Heart left ventricle (tissue), 16 donors: ENCODE measurements at regions not wholly inside any gene's neighbourhood (a gene's known extent, or its start where the extent isn't known, plus 50 kb on each side); places are given as distances from the start of the nearest gene placed in this dataset.

Experiments
- ATAC-seq, 4 donors: fragments of 200-7000 bp; cut with Tn5 transposase; one replicate each; pipeline ENCODE4 v1.9.1; 2020 to 2022; ENCODE audit warnings: moderate library complexity in 4 of 4, mild to moderate bottlenecking in 3 of 4, moderate number of reproducible peaks in 1 of 4
- DNase-seq, 5 donors: peaks; one replicate each; pipeline ENCODE4 v3.0.0-alpha.2; 2020
- H3K27ac ChIP-seq, 12 donors: fragments of 200-600 bp; sonication (generic) in 4 of 12; one replicate each; pipeline versions ENCODE4 v1.5.0 to v1.8.0; 2016 to 2022; ENCODE audit warnings: mild to moderate bottlenecking in 2 of 12
- H3K27me3 ChIP-seq, 9 donors: fragments of 200-600 bp; sonication (generic) in 2 of 9; one replicate each; pipeline versions ENCODE4 v1.5.1 to v1.8.0; 2016 to 2022; ENCODE audit warnings: mild to moderate bottlenecking in 3 of 9
- H3K36me3 ChIP-seq, 9 donors: fragments of 200-600 bp; sonication (generic) in 2 of 9; one replicate each; pipeline versions ENCODE4 v1.5.0 to v1.8.0; 2018 to 2022; ENCODE audit warnings: mild to moderate bottlenecking in 2 of 9
- H3K4me1 ChIP-seq, 12 donors: fragments of 200-600 bp; sonication (generic) in 4 of 12; one replicate each; pipeline versions ENCODE4 v1.5.0 to v1.8.0; 2016 to 2022; ENCODE audit warnings: mild to moderate bottlenecking in 3 of 12
- H3K4me3 ChIP-seq, 12 donors: fragments of 200-600 bp; sonication (generic) in 4 of 12; one replicate each; pipeline versions ENCODE4 v1.5.0 to v1.8.0; 2017 to 2022; ENCODE audit warnings: mild to moderate bottlenecking in 9 of 12, moderate library complexity in 4 of 12
- H3K9me3 ChIP-seq, 12 donors: fragments of 200-600 bp; sonication (generic) in 4 of 12; one replicate each; pipeline versions ENCODE4 v1.5.0 to v1.8.0; 2016 to 2022; ENCODE audit warnings: mild to moderate bottlenecking in 1 of 12
- CTCF ChIP-seq, 12 donors: fragments of 200-600 bp; sonication (generic) in 4 of 12; IDR thresholded peaks; one replicate each; pipeline versions ENCODE4 v1.5.0 to v1.8.0; 2018 to 2022; ENCODE audit warnings: antibody characterized with exemption in 12 of 12, mild to moderate bottlenecking in 5 of 12
- POLR2A ChIP-seq, 2 donors: fragments of 450-650 bp; IDR thresholded peaks; one replicate each; pipeline ENCODE4 v1.6.1; 2017; ENCODE audit warnings: antibody characterized with exemption in 2 of 2, mild to moderate bottlenecking in 2 of 2, moderate library complexity in 2 of 2
- WGBS, 4 donors: extraction: QIAGEN DNeasy Blood & Tissue Kit in 2 of 4; methylation state at CpG; one replicate each; pipeline versions ENCODE4 v1.1.5 to v1.1.7; 2013 to 2018; 5-methylcytosine and 5-hydroxymethylcytosine counted together
- intact Hi-C, 10 donors: fragments of 100-400 bp; cut with DNase I; formaldehyde crosslinking; loops; one replicate each; pipeline versions ENCODE4 v1.11.1 to v1.14.2; 2022
- donor health status: ischemic (EF 13 %, LVEDD 7.1; RV severe dilation, severe dysfunction).
- donor health status: healthy with polysubstance abuse.
- donor health status: DM: no; HTN: yes; CAD: no.
- donor health status: DM: no; HTN: no; CAD: no.
- donor health status: ischemic (EF 25% LVEDD 6.9; RV normal size, moderate dysfunction).
- donor health status: ischemic (EF 25% LVEDD 5.7; RV mildly dilated, moderate dysfunction).
- donor health status: healthy.
- donor health status: DM: yes; HTN: yes; CAD: no.
- donor health status: ischemic (EF 35%, LVEDD 5.7; RV mildly dilated, moderate dysfunction).
- donor health status: nonischemic (EF 11% LVEDD 7.7; RV severe dilation, severe dysfunction).
- donor health status: DM: yes; HTN: yes; CAD: no.
- donor health status: PGD.
- donor health status: ischemic (EF 29% LVEDD 5.4; RV normal size, mild dysfunction).
- donor health status: nonischemic (EF 23%, LVEDD 6.1; RV moderate dilation, normal function).

GRCh38 chr7:155973451-155973997, 161.3 kb upstream of the SHH start:
- H3K27ac ChIP-seq = no peak overlapping the region
- ATAC-seq (no peak), DNase-seq (no peak)
- TF ChIP-seq CTCF (IDR thresholded peaks at IDR 0.05) = no peak
- TF ChIP-seq POLR2A (IDR thresholded peaks at IDR 0.05) = no peak
- no peak overlapping the region for H3K4me3 ChIP-seq
- H3K9me3 ChIP-seq = no peaks in the 10 kb centered on the region
- 76 to 82% (median 80%) methylated on average over 5 to 15 of the region's 15 CpGs for WGBS, 4 donors
- intact Hi-C loops = no loop called here
- H3K36me3 ChIP-seq = no peaks in the 10 kb centered on the region
- H3K27me3 ChIP-seq = peaks cover 0 to 25% (median 0%) of the 10 kb centered on the region in 9 donors
- no peaks in the 10 kb centered on the region for H3K4me1 ChIP-seq

GRCh38 chr7:155972651-155973390, 160.6 kb upstream of the SHH start:
- ATAC-seq (no peak), DNase-seq (no peak)
- no peak for TF ChIP-seq CTCF (IDR thresholded peaks at IDR 0.05)
- TF ChIP-seq POLR2A (IDR thresholded peaks at IDR 0.05) = no peak
- Histone ChIP-seq H3K4me3 (no peak overlapping the region), H3K27me3 (peaks cover 0 to 25% (median 0%) of the 10 kb centered on the region in 9 donors), H3K36me3 (no peaks in the 10 kb centered on the region), H3K27ac (no peak overlapping the region), H3K4me1 (no peaks in the 10 kb centered on the region), H3K9me3 (no peaks in the 10 kb centered on the region)
- intact Hi-C loops = no loop called here
- WGBS, 4 donors = 54 to 64% (median 58%) methylated on average over 12 to 13 of the region's 13 CpGs

- H3K4me3 ChIP-seq = no peak overlapping the region
- no peaks in the 10 kb centered on the region for H3K36me3 ChIP-seq
- WGBS, 4 donors = 79 to 86% (median 83%) methylated on average over 8 of the region's 8 CpGs
- ATAC-seq (no peak), DNase-seq (no peak)
- peaks cover 0 to 25% (median 0%) of the 10 kb centered on the region in 9 donors for H3K27me3 ChIP-seq
- H3K4me1 ChIP-seq = no peaks in the 10 kb centered on the region
- intact Hi-C loops = no loop called here
- H3K9me3 ChIP-seq = no peaks in the 10 kb centered on the region
- TF ChIP-seq CTCF (IDR thresholded peaks at IDR 0.05) = no peak
- TF ChIP-seq POLR2A (IDR thresholded peaks at IDR 0.05) = no peak
- no peak overlapping the region for H3K27ac ChIP-seq
Measured at GRCh38 chr7:155972247-155972646, 160.0 kb upstream of the SHH start.

- DNase-seq = no peak
Measured at GRCh38 chr7:155971180-155971770, 159.0 kb upstream of the SHH start.

More at GRCh38 chr7:155971180-155971770, 159.0 kb upstream of the SHH start:
- intact Hi-C loops = no loop called here
- 69 to 78% (median 74%) methylated on average over 15 of the region's 15 CpGs for WGBS, 4 donors
- H3K9me3 ChIP-seq = no peaks in the 10 kb centered on the region
- TF ChIP-seq CTCF (IDR thresholded peaks at IDR 0.05) (no peak), POLR2A (IDR thresholded peaks at IDR 0.05) (no peak)
- no peaks in the 10 kb centered on the region for H3K36me3 ChIP-seq
- peaks cover 0 to 25% (median 0%) of the 10 kb centered on the region in 9 donors for H3K27me3 ChIP-seq
- H3K27ac ChIP-seq = no peak overlapping the region
- no peaks in the 10 kb centered on the region for H3K4me1 ChIP-seq
- H3K4me3 ChIP-seq = no peak overlapping the region
- no peak for ATAC-seq
